ENCODE measurements at regions not wholly inside any gene's neighbourhood (a gene's known extent, or its start where the extent isn't known, plus 50 kb on each side); places are given as distances from the start of the nearest gene placed in this dataset.

DNA sequence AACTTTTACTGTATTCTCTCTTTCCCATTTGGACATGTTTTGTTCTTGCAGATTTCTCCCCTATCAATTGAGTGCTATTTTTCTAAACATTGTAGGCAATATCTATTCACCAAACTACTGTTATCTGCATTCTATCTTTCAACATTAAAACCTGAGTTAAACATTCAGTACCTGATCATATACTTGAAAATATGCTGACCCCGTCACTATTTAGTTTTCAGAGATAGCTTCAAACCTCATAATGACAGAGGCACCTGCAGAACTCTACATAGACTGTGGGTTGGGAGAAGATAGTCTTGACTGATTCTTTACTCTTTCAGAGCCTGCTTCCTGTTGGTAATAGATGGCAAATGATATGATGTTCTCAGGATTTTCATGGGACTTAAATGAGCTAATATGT, 965.7 kb upstream of the GOT2 start:
- TF ChIP-seq TAF1 (IDR thresholded peaks at IDR 0.05; ENCODE audit: borderline replicate concordance, insufficient read depth, low read length) (no peak), REST (IDR thresholded peaks at IDR 0.05; ENCODE audit: insufficient read depth in 1 of 2, low read depth in 2 of 2, low read length in 2 of 2) (no peak), FOXP2 (optimal IDR thresholded peaks at IDR 0.05; ENCODE audit: borderline replicate concordance, extremely low read depth, extremely low read length, insufficient read depth) (no peak)

Data from PFSK-1 (cell line).